Activated naive CD4-positive, alpha-beta T cell treated with anti-CD3 and anti-CD28 coated beads for 36 hours (primary cell): ENCODE measurements at regions not wholly inside any gene's neighbourhood (a gene's known extent, or its start where the extent isn't known, plus 50 kb on each side); places are given as distances from the start of the nearest gene placed in this dataset.

Experiments used
- CTCF ChIA-PET: fragments of 350-600 bp; sonication (Branson Sonifier 250); formaldehyde crosslinking; loops from one replicate; lab custom pipeline; 2021; ENCODE audit warnings: antibody characterized with exemption; lab: Charles Lee
- DNase-seq: peaks from one replicate; pipeline ENCODE4 v3.0.0-alpha.2; 2020
- H3K27ac Mint-ChIP-seq: one replicate; pipeline ENCODE4 v1.8.0; 2021; ENCODE audit warnings: mild to moderate bottlenecking, mixed read lengths
- H3K27me3 Mint-ChIP-seq: one replicate; pipeline ENCODE4 v1.8.0; 2021; ENCODE audit warnings: low read depth, mixed read lengths
- H3K36me3 Mint-ChIP-seq: one replicate; pipeline ENCODE4 v1.8.0; 2021; ENCODE audit warnings: low read depth, mixed read lengths
- H3K4me1 Mint-ChIP-seq: one replicate; pipeline ENCODE4 v1.8.0; 2021; ENCODE audit warnings: low read depth, mixed read lengths
- H3K4me3 Mint-ChIP-seq: one replicate; pipeline ENCODE4 v1.8.0; 2021; ENCODE audit warnings: mild to moderate bottlenecking, moderate library complexity, mixed read lengths
- H3K9me3 Mint-ChIP-seq: one replicate; pipeline ENCODE4 v1.8.0; 2021; ENCODE audit warnings: mixed read lengths
- intact Hi-C: fragments of 100-400 bp; cut with micrococcal nuclease; formaldehyde crosslinking; loops from one replicate; pipeline ENCODE4 v1.15.1; 2023

DNA sequence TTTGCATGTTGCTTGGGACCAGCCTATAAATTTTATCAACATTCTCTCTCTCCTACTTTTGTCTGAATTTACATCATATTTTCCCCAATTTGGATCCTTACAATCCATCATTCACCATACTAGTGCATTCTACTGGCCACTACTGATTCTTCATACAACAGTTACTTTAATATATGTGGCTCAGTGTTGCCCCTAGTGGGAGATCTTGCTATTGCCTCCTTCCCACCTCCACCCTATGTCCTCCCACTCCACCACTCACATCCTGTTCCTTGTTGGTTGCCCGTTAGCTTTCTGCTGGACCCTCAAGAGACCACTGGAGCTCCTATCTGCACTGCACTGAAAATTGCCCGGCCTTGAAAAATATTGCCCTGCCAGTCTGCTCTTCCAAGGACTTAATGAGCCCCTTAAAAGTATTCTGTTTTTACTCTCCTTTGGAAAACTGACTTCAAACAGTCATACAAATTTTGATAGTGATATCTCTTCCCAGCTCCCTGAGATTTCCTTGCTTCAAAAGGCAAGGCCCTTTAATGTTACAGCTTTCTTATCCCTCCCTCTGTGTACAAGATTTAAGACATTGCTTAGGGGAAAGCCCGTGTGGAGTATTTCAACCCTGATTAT lies 243.2 kb upstream of the TMEM229A start:
- Mint-ChIP-seq H3K27me3 (no peaks in the 10 kb centered on the region), H3K9me3 (peaks cover 5% of the 10 kb centered on the region), H3K27ac (no peak overlapping the region), H3K36me3 (no peaks in the 10 kb centered on the region), H3K4me1 (no peaks in the 10 kb centered on the region), H3K4me3 (no peak overlapping the region)
- CTCF ChIA-PET: interaction anchor here (0.6 to 1.2 kb wide), 2 partner anchors 24 to 81 kb away, joined by 3 read pairs; no protein-coding TSS in a partner anchor
- DNase-seq: peak; percentile 14
- intact Hi-C loops: no loop called here

DNA sequence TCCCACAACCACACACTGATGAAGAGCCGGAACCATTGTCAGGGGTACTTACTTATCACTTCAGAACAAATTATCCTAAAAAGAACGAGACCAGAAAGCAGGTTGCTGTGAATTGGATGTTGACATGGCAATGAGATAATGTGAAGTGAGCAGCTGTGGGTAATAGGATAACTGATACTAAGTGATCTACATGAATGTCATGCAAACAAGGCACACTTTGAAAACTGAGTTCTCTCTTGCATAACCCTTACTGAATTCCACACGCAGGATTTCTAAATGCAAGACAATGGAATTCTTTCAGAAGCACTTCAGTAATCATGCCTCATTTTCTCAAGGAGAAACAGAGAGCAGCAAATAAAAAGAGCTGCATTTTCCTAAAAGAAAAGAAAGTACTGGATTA lies 242.5 kb upstream of the TMEM229A start:
- CTCF ChIA-PET: interaction anchor here (0.9 to 1.2 kb wide), 2 partner anchors 29 to 80 kb away, joined by 3 read pairs; no protein-coding TSS in a partner anchor
- intact Hi-C loops: no loop called here
- no peak for DNase-seq
- Mint-ChIP-seq H3K27ac (no peak overlapping the region), H3K27me3 (no peaks in the 10 kb centered on the region), H3K36me3 (no peaks in the 10 kb centered on the region), H3K4me3 (no peak overlapping the region), H3K9me3 (peaks cover 5% of the 10 kb centered on the region), H3K4me1 (no peaks in the 10 kb centered on the region)

DNA sequence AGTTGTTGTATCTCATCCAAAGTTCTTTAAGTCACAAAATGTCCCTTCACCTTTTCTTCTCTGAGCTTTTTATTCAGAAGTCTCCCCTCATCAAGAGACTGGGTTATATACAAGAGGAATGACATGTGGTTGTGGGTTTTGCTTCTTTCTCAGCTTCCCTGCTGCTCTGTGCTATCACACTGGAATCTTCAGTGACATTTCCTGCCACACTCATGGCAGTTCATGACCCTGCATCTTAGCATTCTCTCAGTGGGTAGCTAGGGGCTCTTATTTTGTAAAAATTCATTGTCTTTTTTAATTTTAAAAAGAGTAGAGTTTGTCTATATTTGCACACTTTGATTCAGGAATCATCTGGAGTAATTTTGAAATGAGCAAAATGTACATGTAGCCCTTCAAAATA lies 236.9 kb upstream of the TMEM229A start:
- DNase-seq: no peak
- Mint-ChIP-seq H3K4me3 (no peak overlapping the region), H3K36me3 (no peaks in the 10 kb centered on the region), H3K27ac (no peak overlapping the region), H3K4me1 (no peaks in the 10 kb centered on the region), H3K27me3 (no peaks in the 10 kb centered on the region), H3K9me3 (peaks cover 2% of the 10 kb centered on the region)
- intact Hi-C loops: no loop called here
- CTCF ChIA-PET: no interaction called here

DNA sequence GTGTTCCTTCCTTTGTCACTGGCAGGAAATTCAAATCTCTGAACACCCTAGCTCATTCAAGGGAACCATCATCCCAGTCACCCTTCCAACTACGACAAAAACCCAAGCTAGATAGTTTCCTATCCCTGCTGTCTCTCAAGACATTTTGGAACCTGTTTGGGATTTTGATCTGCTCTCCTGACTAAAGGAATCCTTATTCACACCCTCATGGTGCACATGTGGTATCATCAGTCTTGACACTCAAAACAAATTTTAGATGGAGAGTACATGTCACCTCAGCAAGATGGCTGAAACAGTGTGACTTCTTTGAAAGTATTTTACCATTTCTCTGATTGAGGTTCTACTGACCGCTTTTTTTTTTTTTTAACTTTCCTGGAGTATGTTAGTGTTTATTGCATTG lies 234.3 kb upstream of the TMEM229A start:
- Mint-ChIP-seq H3K27me3 (no peaks in the 10 kb centered on the region), H3K4me1 (no peaks in the 10 kb centered on the region), H3K27ac (no peak overlapping the region), H3K4me3 (no peak overlapping the region), H3K9me3 (peaks cover 2% of the 10 kb centered on the region), H3K36me3 (no peaks in the 10 kb centered on the region)
- intact Hi-C loops: no loop called here
- CTCF ChIA-PET: no interaction called here
- DNase-seq: no peak

DNA sequence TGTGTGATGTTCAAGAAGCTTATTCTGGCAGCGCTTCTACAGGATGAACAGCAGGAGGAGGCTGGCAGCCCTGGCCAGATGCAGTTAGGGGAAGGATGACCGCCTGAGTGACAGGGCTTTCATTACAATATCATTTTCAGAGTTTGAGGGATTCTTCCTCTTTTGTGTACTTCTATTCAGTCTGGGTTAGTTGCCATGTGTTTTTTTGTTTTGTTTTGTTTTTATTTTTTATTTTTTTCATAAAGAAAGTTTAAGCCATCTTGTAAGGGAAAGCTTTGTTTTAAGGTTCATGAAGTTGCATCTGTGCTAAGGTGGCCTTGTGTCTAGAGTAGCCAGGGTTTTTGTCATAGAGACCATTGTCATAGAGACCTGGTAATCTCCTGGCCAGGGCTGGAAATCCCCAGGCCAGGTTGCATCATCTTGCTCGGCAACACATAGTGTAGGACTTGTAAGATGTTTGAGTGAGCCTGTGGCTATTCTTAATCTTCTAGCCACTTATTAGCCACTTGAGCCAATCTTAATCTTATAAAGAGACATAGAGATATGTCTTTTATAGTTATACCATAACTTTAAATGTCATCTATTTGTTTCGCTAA lies 230.5 kb upstream of the TMEM229A start:
- CTCF ChIA-PET: no interaction called here
- intact Hi-C loops: no loop called here

DNA sequence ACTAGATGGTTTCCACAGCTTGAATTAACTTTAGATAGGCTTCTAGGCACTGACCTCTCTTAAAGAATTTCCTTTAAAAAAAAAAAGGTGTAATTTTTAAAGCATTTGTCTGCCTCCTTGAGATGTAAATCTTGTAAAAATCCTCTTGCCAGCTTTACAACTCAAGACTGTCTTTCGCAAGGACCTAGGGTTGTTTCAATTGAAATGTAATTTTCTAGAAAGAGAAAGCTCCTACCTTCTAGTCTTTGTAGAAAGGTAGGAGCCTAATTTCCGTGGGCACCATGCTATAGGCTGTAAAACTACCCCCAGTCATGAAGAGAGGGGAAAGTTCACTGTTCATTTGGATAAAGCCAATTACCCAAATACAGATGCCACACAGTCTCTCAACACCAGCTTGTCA lies 228.8 kb upstream of the TMEM229A start:
- H3K27me3 Mint-ChIP-seq: no peaks in the 10 kb centered on the region

More for the DNA sequence above, 230.5 kb upstream of the TMEM229A start:
- Mint-ChIP-seq H3K27me3 (no peaks in the 10 kb centered on the region), H3K4me3 (no peak overlapping the region), H3K27ac (no peak overlapping the region), H3K9me3 (no peaks in the 10 kb centered on the region), H3K36me3 (no peaks in the 10 kb centered on the region), H3K4me1 (no peaks in the 10 kb centered on the region)
- no peak for DNase-seq

DNA sequence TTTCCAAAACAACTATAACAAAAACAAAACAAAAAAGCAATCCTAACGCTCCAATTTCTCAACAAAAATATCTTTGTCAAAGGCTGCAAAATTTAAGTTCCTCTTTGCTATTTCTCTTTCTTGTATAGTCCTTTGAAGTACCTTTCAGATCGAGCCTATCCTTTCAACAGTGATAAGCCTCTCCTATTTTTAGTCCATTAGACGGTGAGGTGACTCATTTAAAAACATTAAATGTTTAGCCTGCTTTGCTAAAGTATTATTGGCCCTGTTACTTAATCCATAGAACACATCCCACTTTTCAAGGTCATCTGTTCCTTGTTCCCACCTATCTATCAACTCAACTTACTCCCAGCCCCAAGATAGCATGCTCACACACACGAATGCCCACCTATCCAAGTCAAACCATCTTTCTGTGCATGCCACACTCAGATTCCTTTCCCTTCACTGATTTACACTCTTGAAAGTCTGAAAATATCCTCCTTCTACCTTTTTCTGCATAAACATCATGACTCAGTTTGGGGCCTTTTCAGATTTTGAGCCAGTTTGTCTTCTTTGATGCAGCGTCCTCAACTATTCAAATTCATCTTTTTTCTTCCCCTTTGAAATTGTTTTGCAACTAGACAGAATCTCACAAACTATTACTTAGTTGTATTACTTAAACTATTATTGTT lies 224.9 kb upstream of the TMEM229A start:
- DNase-seq: no peak
- CTCF ChIA-PET: no interaction called here
- H3K27ac Mint-ChIP-seq: no peak overlapping the region

More for the DNA sequence above, 228.8 kb upstream of the TMEM229A start:
- no peak for DNase-seq
- Mint-ChIP-seq H3K9me3 (no peaks in the 10 kb centered on the region), H3K4me3 (no peak overlapping the region), H3K4me1 (no peaks in the 10 kb centered on the region), H3K36me3 (no peaks in the 10 kb centered on the region), H3K27ac (no peak overlapping the region)
- intact Hi-C loops: no loop called here
- CTCF ChIA-PET: interaction anchor here (0.6 kb wide), 1 partner anchor 95 kb away, joined by 3 read pairs; no protein-coding TSS in a partner anchor

DNA sequence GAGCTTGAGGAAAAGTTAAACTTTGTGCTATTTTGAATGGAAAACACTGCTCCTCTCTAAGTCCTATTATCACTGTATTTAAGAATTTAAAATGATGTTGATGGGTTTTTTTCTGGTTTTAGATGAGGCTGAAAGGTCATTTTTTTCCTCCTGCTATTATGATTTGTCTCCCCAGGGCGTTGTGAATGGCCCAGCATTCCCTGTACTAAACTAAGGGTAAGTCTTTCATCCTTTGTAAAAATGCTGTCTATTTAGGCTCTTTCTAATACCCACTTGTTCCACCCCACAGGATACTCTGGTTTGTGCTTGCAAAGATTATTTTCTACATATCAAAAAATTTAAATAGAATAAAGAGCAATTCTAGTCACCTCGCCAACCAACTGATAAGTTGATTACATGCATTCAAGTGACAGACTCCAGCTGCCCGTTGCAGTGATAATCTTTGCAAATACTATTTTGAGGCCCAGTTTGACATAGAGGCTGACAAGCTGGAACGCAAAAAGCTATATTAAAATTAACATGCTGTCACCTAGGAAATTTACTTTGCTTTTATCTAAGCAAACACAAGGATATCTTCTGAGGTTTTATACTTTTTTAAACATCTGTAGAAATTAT lies 222.3 kb upstream of the TMEM229A start:
- H3K4me3 Mint-ChIP-seq: no peak overlapping the region
- no peaks in the 10 kb centered on the region for H3K27me3 Mint-ChIP-seq
- H3K36me3 Mint-ChIP-seq: no peaks in the 10 kb centered on the region
- intact Hi-C loops: no loop called here
- CTCF ChIA-PET: no interaction called here
- peaks cover 2% of the 10 kb centered on the region for H3K9me3 Mint-ChIP-seq
- H3K4me1 Mint-ChIP-seq: no peaks in the 10 kb centered on the region
- H3K27ac Mint-ChIP-seq: no peak overlapping the region
- no peak for DNase-seq

More for the DNA sequence above, 224.9 kb upstream of the TMEM229A start:
- Mint-ChIP-seq H3K4me3 (no peak overlapping the region), H3K27me3 (no peaks in the 10 kb centered on the region), H3K9me3 (peaks cover 2% of the 10 kb centered on the region), H3K4me1 (no peaks in the 10 kb centered on the region), H3K36me3 (no peaks in the 10 kb centered on the region)
- intact Hi-C loops: no loop called here

DNA sequence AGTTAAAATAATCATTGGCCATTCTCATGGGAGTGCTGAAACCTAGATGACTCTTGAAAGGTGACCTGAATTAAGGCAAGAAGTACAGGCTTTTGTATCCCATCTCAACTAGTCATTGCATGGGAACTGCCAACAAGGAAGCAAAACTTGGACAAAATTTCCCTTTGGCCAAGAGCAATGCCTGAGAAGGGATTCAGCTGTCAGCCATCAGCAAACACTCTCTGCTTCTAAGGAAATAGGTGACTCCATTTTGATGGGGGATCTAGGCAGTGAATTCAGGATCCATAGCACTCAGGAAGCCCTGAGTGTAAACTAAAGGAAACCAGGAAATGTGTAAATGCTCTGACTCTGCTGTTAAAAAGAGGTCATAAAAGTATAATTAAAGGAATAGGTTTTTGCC lies 221.5 kb upstream of the TMEM229A start:
- Mint-ChIP-seq H3K36me3 (no peaks in the 10 kb centered on the region), H3K27me3 (no peaks in the 10 kb centered on the region), H3K4me1 (no peaks in the 10 kb centered on the region), H3K27ac (no peak overlapping the region), H3K4me3 (no peak overlapping the region), H3K9me3 (peaks cover 2% of the 10 kb centered on the region)
- intact Hi-C loops: no loop called here
- CTCF ChIA-PET: no interaction called here
- DNase-seq: no peak

DNA sequence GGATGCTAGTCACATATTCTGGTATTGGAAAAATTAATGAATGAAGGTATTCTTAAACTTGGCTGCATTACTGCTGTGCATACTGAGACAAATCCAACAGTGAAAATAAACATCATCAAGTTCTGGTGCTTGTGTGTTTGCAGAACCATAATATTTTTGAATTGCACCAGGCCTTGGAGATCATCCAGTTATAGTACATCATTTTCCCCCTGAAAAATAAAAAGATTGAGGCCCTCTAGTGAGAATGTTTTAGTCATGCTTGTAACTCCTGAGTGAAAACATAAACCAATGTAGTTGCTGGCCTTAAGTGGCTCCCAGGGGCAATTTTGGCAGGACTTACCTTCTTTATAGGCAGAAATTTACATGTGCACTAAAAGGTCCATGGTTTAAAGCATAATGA lies 218.8 kb upstream of the TMEM229A start:
- intact Hi-C loops: no loop called here

DNA sequence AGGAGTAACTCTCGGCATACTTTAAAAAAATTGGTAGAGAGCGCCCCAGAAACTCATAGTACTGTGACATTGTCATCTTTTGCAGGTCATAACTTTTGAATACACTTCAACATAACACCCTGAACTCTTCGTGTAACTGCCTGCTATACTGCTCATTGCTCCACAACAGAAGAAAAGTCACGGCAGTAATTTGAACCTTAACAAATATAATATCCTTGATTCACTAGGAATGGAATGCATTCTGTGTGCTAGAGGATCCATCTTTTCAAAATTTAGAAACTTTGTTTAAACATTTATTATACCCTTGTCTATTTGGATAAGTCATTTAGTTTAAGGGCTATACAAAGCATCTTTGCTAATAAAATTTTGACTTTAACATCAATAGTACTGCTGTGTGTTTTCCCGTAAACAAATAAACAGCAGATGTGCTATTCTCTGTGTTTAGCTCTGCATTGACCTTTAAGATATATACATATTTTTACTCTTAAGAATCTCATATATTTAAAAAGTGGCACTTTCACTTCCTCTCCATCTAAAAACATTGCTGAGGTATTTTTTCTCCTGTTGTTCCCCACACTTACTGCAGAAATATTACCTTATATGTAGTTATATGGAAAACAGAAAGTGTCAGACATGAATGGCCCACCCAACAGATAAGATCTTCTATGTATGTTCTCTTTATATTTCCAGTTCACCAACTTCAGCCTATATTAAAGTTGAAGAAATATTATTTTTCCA lies 217.6 kb upstream of the TMEM229A start:
- H3K27me3 Mint-ChIP-seq: no peaks in the 10 kb centered on the region
- no peak overlapping the region for H3K27ac Mint-ChIP-seq
- CTCF ChIA-PET: no interaction called here
- H3K9me3 Mint-ChIP-seq: peaks cover 2% of the 10 kb centered on the region
- intact Hi-C loops: no loop called here
- no peaks in the 10 kb centered on the region for H3K4me1 Mint-ChIP-seq
- H3K4me3 Mint-ChIP-seq: no peak overlapping the region
- no peaks in the 10 kb centered on the region for H3K36me3 Mint-ChIP-seq
- DNase-seq: no peak

More for the DNA sequence above, 218.8 kb upstream of the TMEM229A start:
- Mint-ChIP-seq H3K27ac (no peak overlapping the region), H3K4me1 (no peaks in the 10 kb centered on the region), H3K27me3 (no peaks in the 10 kb centered on the region), H3K9me3 (peaks cover 2% of the 10 kb centered on the region), H3K4me3 (no peak overlapping the region), H3K36me3 (no peaks in the 10 kb centered on the region)
- CTCF ChIA-PET: no interaction called here
- DNase-seq: no peak

DNA sequence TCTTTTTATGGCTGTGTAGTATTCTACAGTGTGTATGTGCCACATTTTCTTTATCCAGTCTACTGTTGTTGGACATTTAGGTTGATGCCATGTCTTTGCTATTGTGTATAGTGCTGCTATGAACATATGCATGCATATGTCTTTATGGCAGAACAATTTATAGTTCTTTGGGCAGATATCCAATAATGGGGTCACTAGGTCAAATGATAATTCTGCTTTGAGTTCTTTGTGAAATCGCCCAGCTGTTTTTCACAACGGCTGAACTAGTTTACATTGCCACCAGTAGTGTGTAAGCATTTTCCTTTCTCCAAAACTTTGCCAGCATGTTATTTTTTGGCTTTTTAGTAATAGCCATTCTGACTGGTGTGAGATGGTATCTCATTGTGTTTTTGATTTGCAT lies 214.8 kb upstream of the TMEM229A start:
- no peaks in the 10 kb centered on the region for H3K4me1 Mint-ChIP-seq
- no peaks in the 10 kb centered on the region for H3K27me3 Mint-ChIP-seq
- DNase-seq: no peak
- H3K27ac Mint-ChIP-seq: no peak overlapping the region
- intact Hi-C loops: no loop called here
- H3K4me3 Mint-ChIP-seq: no peak overlapping the region
- CTCF ChIA-PET: interaction anchor here (0.7 kb wide), 1 partner anchor 113 kb away, joined by 3 read pairs; no protein-coding TSS in a partner anchor
- H3K9me3 Mint-ChIP-seq: no peaks in the 10 kb centered on the region
- H3K36me3 Mint-ChIP-seq: no peaks in the 10 kb centered on the region
